Posterior cingulate gyrus (tissue), 11 donors: ENCODE measurements at regions not wholly inside any gene's neighbourhood (a gene's known extent, or its start where the extent isn't known, plus 50 kb on each side); places are given as distances from the start of the nearest gene placed in this dataset.

ENCODE experiments used
- DNase-seq, 10 donors: peaks; one replicate each; pipeline versions ENCODE4 v3.0.0 to v3.0.0-alpha.2; 2020 to 2021; ENCODE audit warnings: mixed read lengths in 3 of 10
- intact Hi-C: fragments of 100-400 bp; cut with DNase I; formaldehyde crosslinking; loops from one replicate; pipeline ENCODE4 v1.15.1; 2023

GRCh38 chr2:58650781-58651180, 409.7 kb upstream of the FANCL start:
- intact Hi-C loops = no loop called here
- DNase-seq = no peak

GRCh38 chr2:58649756-58650155, 408.6 kb upstream of the FANCL start:
- intact Hi-C loops = no loop called here
- no peak for DNase-seq

GRCh38 chr2:58645017-58645416, 403.9 kb upstream of the FANCL start:
- intact Hi-C loops = no loop called here

GRCh38 chr2:58644451-58644850, 403.3 kb upstream of the FANCL start:
- intact Hi-C loops = no loop called here
- DNase-seq = no peak

More at GRCh38 chr2:58645017-58645416, 403.9 kb upstream of the FANCL start:
- no peak for DNase-seq

- DNase-seq = no peak
- intact Hi-C loops = no loop called here
These were observed 399.9 kb upstream of the FANCL start for GRCh38 chr2:58641001-58641400.

- intact Hi-C loops = no loop called here
- DNase-seq = no peak
These were observed 398.9 kb upstream of the FANCL start for GRCh38 chr2:58640042-58640441.

- intact Hi-C loops = no loop called here
- no peak for DNase-seq
These were observed 397.2 kb upstream of the FANCL start for GRCh38 chr2:58638256-58638805.

GRCh38 chr2:58636872-58637271, 395.7 kb upstream of the FANCL start:
- intact Hi-C loops = no loop called here
- DNase-seq = no peak

GRCh38 chr2:58635801-58636375, 394.8 kb upstream of the FANCL start:
- intact Hi-C loops = no loop called here
- no peak for DNase-seq

- no peak for DNase-seq
- intact Hi-C loops = no loop called here
These were observed 393.7 kb upstream of the FANCL start for GRCh38 chr2:58634653-58635370.

- no peak for DNase-seq
- intact Hi-C loops = no loop called here
These were observed 392.7 kb upstream of the FANCL start for GRCh38 chr2:58633613-58634365.

GRCh38 chr2:58631986-58632385, 390.9 kb upstream of the FANCL start:
- intact Hi-C loops = no loop called here
- DNase-seq = no peak

- intact Hi-C loops = no loop called here
- no peak for DNase-seq
These were observed 388.5 kb upstream of the FANCL start for GRCh38 chr2:58629545-58630119.

- DNase-seq = no peak
- intact Hi-C loops = no loop called here
These were observed 379.8 kb upstream of the FANCL start for GRCh38 chr2:58620896-58621295.

- no peak for DNase-seq
- intact Hi-C loops = no loop called here
These were observed 379.0 kb upstream of the FANCL start for GRCh38 chr2:58620093-58620492.

GRCh38 chr2:58616961-58617360, 375.8 kb upstream of the FANCL start:
- intact Hi-C loops = no loop called here
- DNase-seq = no peak

GRCh38 chr2:58614219-58614618, 373.1 kb upstream of the FANCL start:
- intact Hi-C loops = no loop called here
- DNase-seq = no peak

- no peak for DNase-seq
- intact Hi-C loops = no loop called here
These were observed 371.8 kb upstream of the FANCL start for GRCh38 chr2:58612973-58613372.

GRCh38 chr2:58609326-58609725, 368.2 kb upstream of the FANCL start:
- intact Hi-C loops = no loop called here
- no peak for DNase-seq

GRCh38 chr2:58608146-58608545, 367.0 kb upstream of the FANCL start:
- no peak for DNase-seq
- intact Hi-C loops = no loop called here

- DNase-seq = no peak
These were observed 366.3 kb upstream of the FANCL start for GRCh38 chr2:58607448-58607847.

More at GRCh38 chr2:58607448-58607847, 366.3 kb upstream of the FANCL start:
- intact Hi-C loops = no loop called here
